ENCODE measurements at regions not wholly inside any gene's neighbourhood (a gene's known extent, or its start where the extent isn't known, plus 50 kb on each side); places are given as distances from the start of the nearest gene placed in this dataset.

DNA sequence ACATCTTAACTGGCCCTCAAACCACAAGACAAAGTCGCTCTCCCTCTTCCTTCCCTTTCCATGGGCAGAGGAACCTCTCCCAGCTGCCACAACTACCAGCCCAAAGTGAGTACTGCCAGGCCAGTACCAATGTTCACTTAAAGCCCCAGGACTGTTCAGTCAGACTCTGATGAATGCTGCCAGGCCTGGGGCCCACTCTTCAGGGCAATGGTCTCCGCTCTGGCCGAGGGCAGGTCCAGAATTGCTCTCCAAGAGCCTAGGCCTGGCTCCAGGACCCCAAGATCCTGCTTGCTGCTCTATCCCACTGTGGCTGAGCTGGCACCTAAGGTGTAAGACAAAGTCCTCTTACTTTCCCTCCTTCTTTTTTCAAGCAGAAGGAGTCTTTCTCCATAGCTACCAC lies 790.9 kb downstream of the KLHL13 start:
- no peak overlapping the region for H3K27ac ChIP-seq
- TF ChIP-seq, protein P1, sequence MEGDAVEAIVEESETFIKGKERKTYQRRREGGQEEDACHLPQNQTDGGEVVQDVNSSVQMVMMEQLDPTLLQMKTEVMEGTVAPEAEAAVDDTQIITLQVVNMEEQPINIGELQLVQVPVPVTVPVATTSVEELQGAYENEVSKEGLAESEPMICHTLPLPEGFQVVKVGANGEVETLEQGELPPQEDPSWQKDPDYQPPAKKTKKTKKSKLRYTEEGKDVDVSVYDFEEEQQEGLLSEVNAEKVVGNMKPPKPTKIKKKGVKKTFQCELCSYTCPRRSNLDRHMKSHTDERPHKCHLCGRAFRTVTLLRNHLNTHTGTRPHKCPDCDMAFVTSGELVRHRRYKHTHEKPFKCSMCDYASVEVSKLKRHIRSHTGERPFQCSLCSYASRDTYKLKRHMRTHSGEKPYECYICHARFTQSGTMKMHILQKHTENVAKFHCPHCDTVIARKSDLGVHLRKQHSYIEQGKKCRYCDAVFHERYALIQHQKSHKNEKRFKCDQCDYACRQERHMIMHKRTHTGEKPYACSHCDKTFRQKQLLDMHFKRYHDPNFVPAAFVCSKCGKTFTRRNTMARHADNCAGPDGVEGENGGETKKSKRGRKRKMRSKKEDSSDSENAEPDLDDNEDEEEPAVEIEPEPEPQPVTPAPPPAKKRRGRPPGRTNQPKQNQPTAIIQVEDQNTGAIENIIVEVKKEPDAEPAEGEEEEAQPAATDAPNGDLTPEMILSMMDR (conservative IDR thresholded peaks at IDR 0.05), result no peak
- TF ChIP-seq ZFX (IDR thresholded peaks at IDR 0.05), result no peak

DNA sequence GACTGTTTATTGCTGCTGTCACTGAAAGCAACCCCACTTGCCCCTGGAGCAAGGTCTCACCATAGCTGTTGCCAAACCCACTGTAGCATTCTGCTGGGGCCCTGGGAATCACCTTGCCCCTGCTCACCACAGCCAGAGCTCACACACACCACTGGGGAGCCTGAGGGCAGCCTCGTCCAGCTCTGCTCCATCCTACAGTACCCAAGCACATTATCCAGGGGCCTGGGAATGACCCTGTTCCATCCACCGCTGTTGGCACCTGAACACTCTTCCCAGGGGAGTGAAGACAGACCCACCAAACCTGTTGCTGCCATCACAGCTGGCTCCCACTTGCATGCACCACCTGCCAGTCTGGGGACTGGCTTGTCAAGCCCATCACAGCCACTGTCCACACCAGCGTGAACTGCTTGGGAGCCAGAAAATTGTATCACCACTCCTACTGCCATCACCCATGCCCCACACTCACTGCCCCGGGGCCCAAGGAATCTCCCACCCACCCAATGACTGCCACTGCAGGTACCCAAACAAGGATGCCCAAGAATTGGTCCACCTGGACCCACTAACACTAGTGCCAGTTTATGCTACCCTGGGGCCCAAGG lies 811.3 kb downstream of the KLHL13 start:
- no peak overlapping the region for H3K27ac ChIP-seq
- no peak for TF ChIP-seq ZFX (IDR thresholded peaks at IDR 0.05)
- TF ChIP-seq, protein P1 (conservative IDR thresholded peaks at IDR 0.05), result no peak

DNA sequence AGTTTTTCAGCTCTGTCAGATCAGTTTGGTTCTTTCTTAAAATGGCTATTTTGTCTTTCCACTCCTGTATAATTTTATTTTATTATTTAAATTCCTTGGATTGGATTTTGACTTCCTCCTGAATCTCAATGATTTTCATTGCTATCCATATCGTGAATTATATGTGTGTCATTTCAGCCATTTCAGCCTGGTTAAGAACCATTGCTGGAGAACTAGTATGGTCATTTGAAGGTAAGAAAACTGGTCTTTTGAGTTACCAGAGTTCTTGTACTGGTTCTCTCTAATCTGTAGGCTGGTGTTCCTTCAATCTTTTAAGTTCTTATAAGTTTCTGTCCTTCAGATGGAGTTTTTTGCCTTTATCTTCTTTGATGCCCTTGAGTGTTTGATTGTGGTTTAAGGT lies 815.5 kb downstream of the KLHL13 start:
- no peak for TF ChIP-seq ZFX (IDR thresholded peaks at IDR 0.05)
- TF ChIP-seq, protein P1 (conservative IDR thresholded peaks at IDR 0.05), result no peak
- H3K27ac ChIP-seq, result no peak overlapping the region

DNA sequence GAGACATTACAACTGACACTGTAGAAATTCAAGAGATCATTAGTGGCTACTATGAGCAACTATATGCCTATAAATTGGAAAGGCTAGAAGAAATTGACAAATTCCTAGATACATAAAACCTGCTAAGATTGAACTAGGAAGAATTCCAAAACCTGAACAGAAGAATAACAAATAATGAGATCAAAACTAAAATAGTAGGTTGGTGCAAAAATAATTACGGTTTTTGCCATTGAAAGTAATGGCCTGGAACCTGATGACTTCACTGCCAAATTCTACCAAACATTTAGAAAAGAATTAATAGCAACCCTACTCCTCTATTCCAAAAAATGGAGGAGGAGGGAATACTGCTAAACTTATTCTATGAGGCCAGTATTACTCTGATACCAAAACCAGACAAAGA lies 824.9 kb downstream of the KLHL13 start:
- TF ChIP-seq, protein P1 (conservative IDR thresholded peaks at IDR 0.05), result no peak
- TF ChIP-seq ZFX (IDR thresholded peaks at IDR 0.05), result no peak
- H3K27ac ChIP-seq, result no peak overlapping the region

DNA sequence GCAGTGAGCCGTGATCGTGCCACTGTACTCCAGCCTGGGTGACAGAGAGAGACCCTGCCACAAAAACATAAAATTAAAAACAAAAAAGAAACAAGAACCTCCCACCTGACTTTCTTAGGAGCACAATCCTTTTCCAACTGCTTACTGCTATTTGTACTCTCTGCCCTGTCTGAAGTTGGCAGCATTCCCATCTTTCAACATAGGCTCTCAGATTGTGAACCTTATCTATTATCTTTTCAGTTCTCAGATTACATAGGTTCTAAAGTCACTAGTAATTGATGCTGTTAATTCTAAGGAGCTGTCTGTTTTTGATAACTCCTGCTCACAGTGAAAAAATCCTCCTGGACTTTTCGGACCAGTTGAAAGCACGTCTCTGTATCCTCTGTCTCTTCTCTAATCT lies 812.2 kb upstream of the CT83 start:
- TF ChIP-seq, protein P1 (conservative IDR thresholded peaks at IDR 0.05), result no peak
- TF ChIP-seq ZFX (IDR thresholded peaks at IDR 0.05), result no peak
- H3K27ac ChIP-seq, result no peak overlapping the region
